ENCODE measurements at regions not wholly inside any gene's neighbourhood (a gene's known extent, or its start where the extent isn't known, plus 50 kb on each side); places are given as distances from the start of the nearest gene placed in this dataset.
"Not testable (repeated sequence)": the region's sequence is repeated elsewhere in the genome, so short reads cannot be mapped to it uniquely, and the experiment has no call there.

GRCh38 chrX:25754399-25754798, 383.7 kb upstream of the MAGEB18 start:
- DNase-seq (ENCODE audit: insufficient read length, low spot score) = no peak
- FAIRE-seq = no peak
- TF ChIP-seq POLR2AphosphoS5 (IDR thresholded peaks at IDR 0.05; ENCODE audit: low read depth, low read length) = no peak
- TF ChIP-seq PAX5 (IDR thresholded peaks at IDR 0.05; ENCODE audit: insufficient read depth, low read length, severe bottlenecking) = no peak
- TF ChIP-seq POLR2A (IDR thresholded peaks at IDR 0.05; ENCODE audit: low read depth, low read length) = no peak
- TF ChIP-seq TAF1 (IDR thresholded peaks at IDR 0.05; ENCODE audit: low read depth, low read length) = no peak
- no peak for TF ChIP-seq POU2F2 (IDR thresholded peaks at IDR 0.05; ENCODE audit: low read depth, low read length)
- TF ChIP-seq SPI1 (IDR thresholded peaks at IDR 0.05; ENCODE audit: low read depth, low read length) = no peak

GRCh38 chrX:25755194-25755593, 382.9 kb upstream of the MAGEB18 start:
- DNase-seq (ENCODE audit: insufficient read length, low spot score) (no peak), FAIRE-seq (no peak)
- TF ChIP-seq POLR2A (IDR thresholded peaks at IDR 0.05; ENCODE audit: low read depth, low read length) (no peak), PAX5 (IDR thresholded peaks at IDR 0.05; ENCODE audit: insufficient read depth, low read length, severe bottlenecking) (no peak), POLR2AphosphoS5 (IDR thresholded peaks at IDR 0.05; ENCODE audit: low read depth, low read length) (no peak), SPI1 (IDR thresholded peaks at IDR 0.05; ENCODE audit: low read depth, low read length) (no peak)

- no peak for FAIRE-seq
- no peak for TF ChIP-seq TAF1 (IDR thresholded peaks at IDR 0.05; ENCODE audit: low read depth, low read length)
- no peak for TF ChIP-seq POLR2A (IDR thresholded peaks at IDR 0.05; ENCODE audit: low read depth, low read length)
- no peak for TF ChIP-seq POU2F2 (IDR thresholded peaks at IDR 0.05; ENCODE audit: low read depth, low read length)
- no peak for TF ChIP-seq POLR2AphosphoS5 (IDR thresholded peaks at IDR 0.05; ENCODE audit: low read depth, low read length)
- TF ChIP-seq SPI1 (IDR thresholded peaks at IDR 0.05; ENCODE audit: low read depth, low read length) = no peak
- no peak for TF ChIP-seq PAX5 (IDR thresholded peaks at IDR 0.05; ENCODE audit: insufficient read depth, low read length, severe bottlenecking)
- DNase-seq (ENCODE audit: insufficient read length, low spot score) = no peak
Observed at GRCh38 chrX:25762656-25763055, 375.5 kb upstream of the MAGEB18 start.

GRCh38 chrX:25771853-25772252, 366.3 kb upstream of the MAGEB18 start:
- not testable (repeated sequence) for FAIRE-seq

GRCh38 chrX:25797796-25798195, 340.3 kb upstream of the MAGEB18 start:
- DNase-seq (ENCODE audit: insufficient read length, low spot score); FAIRE-seq: not testable (repeated sequence)

More at GRCh38 chrX:25771853-25772252, 366.3 kb upstream of the MAGEB18 start:
- not testable (repeated sequence) for DNase-seq (ENCODE audit: insufficient read length, low spot score)

- TF ChIP-seq PAX5 (IDR thresholded peaks at IDR 0.05; ENCODE audit: insufficient read depth, low read length, severe bottlenecking) = no peak
- TF ChIP-seq SPI1 (IDR thresholded peaks at IDR 0.05; ENCODE audit: low read depth, low read length) = no peak
- TF ChIP-seq POU2F2 (IDR thresholded peaks at IDR 0.05; ENCODE audit: low read depth, low read length) = no peak
- TF ChIP-seq POLR2AphosphoS5 (IDR thresholded peaks at IDR 0.05; ENCODE audit: low read depth, low read length) = no peak
- TF ChIP-seq POLR2A (IDR thresholded peaks at IDR 0.05; ENCODE audit: low read depth, low read length) = no peak
- TF ChIP-seq TAF1 (IDR thresholded peaks at IDR 0.05; ENCODE audit: low read depth, low read length) = no peak
- FAIRE-seq (no peak), DNase-seq (ENCODE audit: insufficient read length, low spot score) (no peak)
Observed at GRCh38 chrX:25805744-25806143, 332.4 kb upstream of the MAGEB18 start.

GRCh38 chrX:25807022-25807421, 331.1 kb upstream of the MAGEB18 start:
- DNase-seq (ENCODE audit: insufficient read length, low spot score) (no peak), FAIRE-seq (no peak)
- TF ChIP-seq SPI1 (IDR thresholded peaks at IDR 0.05; ENCODE audit: low read depth, low read length) = no peak
- TF ChIP-seq POU2F2 (IDR thresholded peaks at IDR 0.05; ENCODE audit: low read depth, low read length) = no peak
- no peak for TF ChIP-seq TAF1 (IDR thresholded peaks at IDR 0.05; ENCODE audit: low read depth, low read length)
- TF ChIP-seq PAX5 (IDR thresholded peaks at IDR 0.05; ENCODE audit: insufficient read depth, low read length, severe bottlenecking) = no peak
- TF ChIP-seq POLR2A (IDR thresholded peaks at IDR 0.05; ENCODE audit: low read depth, low read length) = no peak
- no peak for TF ChIP-seq POLR2AphosphoS5 (IDR thresholded peaks at IDR 0.05; ENCODE audit: low read depth, low read length)

GRCh38 chrX:25810202-25810601, 327.9 kb upstream of the MAGEB18 start:
- no peak for FAIRE-seq
- TF ChIP-seq PAX5 (IDR thresholded peaks at IDR 0.05; ENCODE audit: insufficient read depth, low read length, severe bottlenecking) (no peak), POLR2A (IDR thresholded peaks at IDR 0.05; ENCODE audit: low read depth, low read length) (no peak), POLR2AphosphoS5 (IDR thresholded peaks at IDR 0.05; ENCODE audit: low read depth, low read length) (no peak), TAF1 (IDR thresholded peaks at IDR 0.05; ENCODE audit: low read depth, low read length) (no peak), POU2F2 (IDR thresholded peaks at IDR 0.05; ENCODE audit: low read depth, low read length) (no peak), SPI1 (IDR thresholded peaks at IDR 0.05; ENCODE audit: low read depth, low read length) (no peak)
- no peak for DNase-seq (ENCODE audit: insufficient read length, low spot score)

GRCh38 chrX:25819879-25820278, 318.3 kb upstream of the MAGEB18 start:
- FAIRE-seq = no peak
- TF ChIP-seq POLR2AphosphoS5 (IDR thresholded peaks at IDR 0.05; ENCODE audit: low read depth, low read length) = no peak
- no peak for TF ChIP-seq TAF1 (IDR thresholded peaks at IDR 0.05; ENCODE audit: low read depth, low read length)
- no peak for TF ChIP-seq POU2F2 (IDR thresholded peaks at IDR 0.05; ENCODE audit: low read depth, low read length)
- no peak for TF ChIP-seq SPI1 (IDR thresholded peaks at IDR 0.05; ENCODE audit: low read depth, low read length)
- TF ChIP-seq POLR2A (IDR thresholded peaks at IDR 0.05; ENCODE audit: low read depth, low read length) = no peak
- TF ChIP-seq PAX5 (IDR thresholded peaks at IDR 0.05; ENCODE audit: insufficient read depth, low read length, severe bottlenecking) = no peak
- DNase-seq (ENCODE audit: insufficient read length, low spot score) = no peak

GRCh38 chrX:25851141-25851540, 287.0 kb upstream of the MAGEB18 start:
- FAIRE-seq (no peak), DNase-seq (ENCODE audit: insufficient read length, low spot score) (no peak)
- TF ChIP-seq POLR2AphosphoS5 (IDR thresholded peaks at IDR 0.05; ENCODE audit: low read depth, low read length) (no peak), PAX5 (IDR thresholded peaks at IDR 0.05; ENCODE audit: insufficient read depth, low read length, severe bottlenecking) (no peak), POLR2A (IDR thresholded peaks at IDR 0.05; ENCODE audit: low read depth, low read length) (no peak), TAF1 (IDR thresholded peaks at IDR 0.05; ENCODE audit: low read depth, low read length) (no peak), POU2F2 (IDR thresholded peaks at IDR 0.05; ENCODE audit: low read depth, low read length) (no peak), SPI1 (IDR thresholded peaks at IDR 0.05; ENCODE audit: low read depth, low read length) (no peak)
